H1 (cell line): ENCODE measurements at regions not wholly inside any gene's neighbourhood (a gene's known extent, or its start where the extent isn't known, plus 50 kb on each side); places are given as distances from the start of the nearest gene placed in this dataset.

Experiments
- NRF1 ChIP-seq: IDR thresholded peaks from 2 replicates; pipeline ENCODE4 v1.6.1; 2011; ENCODE audit warnings: mild to moderate bottlenecking, low read depth, low read length, improper control_type of control experiment
- POLR2A ChIP-seq, 2 experiments: IDR thresholded peaks; 1 replicate in 1 of 2; 2 replicates in 1 of 2; pipeline ENCODE4 v1.6.1; 2011; ENCODE audit warnings: low read depth in 2 of 2, low read length in 2 of 2, mild to moderate bottlenecking in 2 of 2; ENCODE audit errors: control extremely low read depth in 1 of 2
- YY1 ChIP-seq: IDR thresholded peaks from 2 replicates; pipeline ENCODE4 v1.6.1; 2011; ENCODE audit warnings: low read depth, mild to moderate bottlenecking, low read length
- TF ChIP-seq, protein P1 (sequence below): IDR thresholded peaks from 2 replicates; pipeline ENCODE4 v1.6.1; 2011; ENCODE audit warnings: low read depth, mild to moderate bottlenecking, low read length; ENCODE audit not compliant: insufficient read depth

- TF ChIP-seq, protein P1, sequence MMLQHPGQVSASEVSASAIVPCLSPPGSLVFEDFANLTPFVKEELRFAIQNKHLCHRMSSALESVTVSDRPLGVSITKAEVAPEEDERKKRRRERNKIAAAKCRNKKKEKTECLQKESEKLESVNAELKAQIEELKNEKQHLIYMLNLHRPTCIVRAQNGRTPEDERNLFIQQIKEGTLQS, result no peak
- TF ChIP-seq POLR2A (IDR thresholded peaks at IDR 0.05; ENCODE audit: control extremely low read depth in 1 of 2, low read depth in 2 of 2, low read length in 2 of 2) (no peak), YY1 (no peak), NRF1 (no peak)
These were observed 814.9 kb upstream of the NRXN1 start for GRCh38 chr2:51846796-51847195.
